Endothelial cell of umbilical vein (primary cell): ENCODE measurements at regions not wholly inside any gene's neighbourhood (a gene's known extent, or its start where the extent isn't known, plus 50 kb on each side); places are given as distances from the start of the nearest gene placed in this dataset.

Experiments used
- BruUV-seq: library from RNA; stranded (reverse); fragments of 400-500 nt; replicated peaks from 2 replicates; lab custom pipeline; 2021; lab: Mats Ljungman, UMichigan
- CTCF ChIA-PET: fragments of 300-600, 350-600 bp; sonication (Branson Sonifier 250); formaldehyde crosslinking; loops from one replicate; lab custom pipeline; 2021; ENCODE audit warnings: antibody characterized with exemption, inconsistent platforms; lab: Charles Lee
- POLR2A ChIA-PET: fragments of 300-600, 350-600 bp; sonication (Branson Sonifier 250); formaldehyde crosslinking; loops from one replicate; lab custom pipeline; 2021; ENCODE audit warnings: antibody characterized with exemption, inconsistent platforms; lab: Charles Lee
- DNase-seq: peaks from one replicate; pipeline ENCODE4 v3.0.0-alpha.2; 2011; ENCODE audit warnings: low read depth, low spot score
- FAIRE-seq: peaks from 2 replicates; lab custom pipeline; 2011; peaks lifted over from hg19 to GRCh38; lab: Jason Lieb, UNC
- H2AFZ ChIP-seq: 2 replicates; pipeline ENCODE4 v1.6.0; 2012; ENCODE audit warnings: low read depth, low read length, control low read depth, inconsistent platforms
- H3K27ac ChIP-seq: 2 replicates; pipeline ENCODE4 v1.5.1; 2011; ENCODE audit warnings: low read depth, mild to moderate bottlenecking, control low read depth, low read length, moderate library complexity; ENCODE audit not compliant: insufficient read depth
- H3K27me3 ChIP-seq, 2 experiments: 2 replicates each; pipeline versions ENCODE4 v1.6.0 to v1.6.1; 2011; ENCODE audit warnings: low read length in 2 of 2, mixed read lengths in 1 of 2; ENCODE audit not compliant: control insufficient read depth in 2 of 2, insufficient read depth in 2 of 2
- H3K36me3 ChIP-seq, 2 experiments: 2 replicates in 1 of 2; 3 replicates in 1 of 2; pipeline ENCODE4 v1.5.1; 2011; ENCODE audit warnings: low read length in 2 of 2, mild to moderate bottlenecking in 1 of 2, moderate library complexity in 1 of 2; ENCODE audit not compliant: control insufficient read depth in 2 of 2, insufficient read depth in 2 of 2; ENCODE audit errors: extremely low read depth in 1 of 2
- H3K4me1 ChIP-seq: 3 replicates; pipeline ENCODE4 v1.5.1; 2011; ENCODE audit warnings: mild to moderate bottlenecking, low read length; ENCODE audit not compliant: control insufficient read depth, insufficient read depth; ENCODE audit errors: extremely low read depth
- H3K4me2 ChIP-seq: 2 replicates; pipeline ENCODE4 v1.6.1; 2011; ENCODE audit warnings: low read length, control low read depth, mixed read lengths; ENCODE audit not compliant: insufficient read depth
- H3K4me3 ChIP-seq, 3 experiments: fragments of 200-600 bp in 1 of 3; sonication (generic), shearing (Covaris generic) in 1 of 3; replicated peaks in 1 of 3; 2 replicates each; pipeline ENCODE4 v1.5.1; 2011 to 2016; ENCODE audit warnings: control low read depth in 3 of 3, low read length in 3 of 3, mild to moderate bottlenecking in 2 of 3, inconsistent platforms in 1 of 3, low read depth in 1 of 3, moderate library complexity in 1 of 3; ENCODE audit not compliant: insufficient read depth in 1 of 3
- H3K79me2 ChIP-seq: 2 replicates; pipeline ENCODE4 v1.6.0; 2012; ENCODE audit warnings: low read length, inconsistent platforms; ENCODE audit not compliant: control insufficient read depth, insufficient read depth
- H3K9ac ChIP-seq: replicated peaks from 2 replicates; pipeline ENCODE3; 2011; ENCODE audit warnings: low read length, control low read depth; ENCODE audit not compliant: insufficient read depth; ENCODE audit errors: extremely low read depth
- H3K9me1 ChIP-seq: replicated peaks from 3 replicates; pipeline ENCODE4 v1.6.0; 2011; ENCODE audit warnings: mild to moderate bottlenecking, low read length; ENCODE audit not compliant: control insufficient read depth, insufficient read depth; ENCODE audit errors: extremely low read depth
- H3K9me3 ChIP-seq: replicated peaks from 2 replicates; pipeline ENCODE4 v1.5.1; 2012; ENCODE audit warnings: low read length, inconsistent platforms; ENCODE audit not compliant: control insufficient read depth, insufficient read depth
- H4K20me1 ChIP-seq: replicated peaks from 2 replicates; pipeline ENCODE3; 2011; ENCODE audit warnings: mild to moderate bottlenecking, low read length; ENCODE audit not compliant: control insufficient read depth, insufficient read depth; ENCODE audit errors: extremely low read depth
- EZH2 ChIP-seq: IDR thresholded peaks from 2 replicates; pipeline ENCODE4 v1.6.1; 2012; ENCODE audit warnings: borderline replicate concordance, low read depth, mild to moderate bottlenecking, moderate library complexity, low read length, inconsistent platforms; ENCODE audit not compliant: severe bottlenecking
- FOS ChIP-seq: IDR thresholded peaks from 2 replicates; pipeline ENCODE4 v1.6.1; 2011; ENCODE audit warnings: mild to moderate bottlenecking, low read length, moderate library complexity, borderline replicate concordance; ENCODE audit not compliant: insufficient read depth
- GATA2 ChIP-seq: IDR thresholded peaks from 2 replicates; pipeline ENCODE4 v1.7.0; 2011; ENCODE audit warnings: low read depth, mild to moderate bottlenecking, moderate library complexity, mixed read lengths, low read length; ENCODE audit not compliant: insufficient read length, insufficient read depth
- JUN ChIP-seq: IDR thresholded peaks from 2 replicates; pipeline ENCODE4 v1.6.1; 2011; ENCODE audit warnings: borderline replicate concordance, low read depth; ENCODE audit not compliant: insufficient read length, insufficient read depth
- MYC ChIP-seq: IDR thresholded peaks from one replicate; pipeline ENCODE4 v1.6.1; 2011; ENCODE audit warnings: mild to moderate bottlenecking, low read depth, low read length
- POLR2A ChIP-seq: IDR thresholded peaks from 2 replicates; pipeline ENCODE4 v1.6.1; 2012; ENCODE audit warnings: low read depth, mild to moderate bottlenecking, control low read depth, low read length
- POLR2AphosphoS5 ChIP-seq: IDR thresholded peaks from 2 replicates; pipeline ENCODE4 v1.6.1; 2012; ENCODE audit warnings: low read depth, mild to moderate bottlenecking, control low read depth, low read length, moderate library complexity; ENCODE audit not compliant: insufficient read depth
- dilution Hi-C: fragments of 300-500 bp; cut with MboI; formaldehyde crosslinking; loops from one replicate; pipeline ENCODE4 v1.15.0; 2019; ENCODE audit warnings: low sequenced_read_pairs; ENCODE audit not compliant: extremely low pct_ligation_motif_present
- intact Hi-C: fragments of 100-400 bp; cut with micrococcal nuclease; formaldehyde crosslinking; loops from one replicate; pipeline ENCODE4 v1.10.0; 2022
- TF ChIP-seq, protein P1 (sequence below): IDR thresholded peaks from 2 replicates; pipeline ENCODE4 v1.6.1; 2011; ENCODE audit not compliant: insufficient read depth, insufficient read length
- TF ChIP-seq, protein P2 (sequence below), 2 donors: IDR thresholded peaks; 1 replicate in 1 of 2; 2 replicates in 1 of 2; pipeline ENCODE4 v1.5.1; 2011; ENCODE audit warnings: low read length in 2 of 2, mild to moderate bottlenecking in 2 of 2, moderate library complexity in 2 of 2, control low read depth in 1 of 2, inconsistent platforms in 1 of 2, low read depth in 1 of 2; ENCODE audit not compliant: insufficient read depth in 1 of 2; ENCODE audit errors: extremely low read depth in 1 of 2

DNA sequence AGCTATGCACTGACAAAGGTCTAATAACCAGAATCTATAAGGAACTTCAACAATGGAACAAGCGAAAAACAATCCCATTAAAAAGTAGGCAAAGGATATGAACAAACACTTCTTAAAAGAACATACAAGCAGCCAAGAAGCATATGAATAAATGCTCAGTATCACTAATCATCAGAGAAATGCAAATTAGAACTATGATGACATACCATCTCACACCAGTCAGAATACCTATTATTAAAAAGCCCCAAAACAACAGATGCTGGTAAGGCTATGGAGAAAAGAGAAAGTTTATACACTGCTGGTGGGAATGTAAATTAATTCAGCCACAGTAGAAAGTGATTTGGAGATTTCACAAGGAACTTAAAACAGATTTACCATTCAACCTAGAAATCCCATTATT lies 211.8 kb downstream of the EDN1 start:
- Histone ChIP-seq H2AFZ (no peak overlapping the region), H3K4me3 (no peak overlapping the region), H3K27ac (no peak overlapping the region), H3K36me3 (no peaks in the 10 kb centered on the region), H3K27me3 (no peaks in the 10 kb centered on the region), H3K79me2 (no peaks in the 10 kb centered on the region), H3K4me1 (no peaks in the 10 kb centered on the region), H3K4me2 (no peak overlapping the region), H4K20me1 (no peaks in the 10 kb centered on the region), H3K9me3 (no peaks in the 10 kb centered on the region), H3K9me1 (no peaks in the 10 kb centered on the region), H3K9ac (no peak overlapping the region)
- FAIRE-seq (no peak), DNase-seq (no peak)
- TF ChIP-seq, protein P1, sequence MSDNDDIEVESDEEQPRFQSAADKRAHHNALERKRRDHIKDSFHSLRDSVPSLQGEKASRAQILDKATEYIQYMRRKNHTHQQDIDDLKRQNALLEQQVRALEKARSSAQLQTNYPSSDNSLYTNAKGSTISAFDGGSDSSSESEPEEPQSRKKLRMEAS, result no peak
- TF ChIP-seq EZH2 (no peak), POLR2A (no peak), JUN (no peak), GATA2 (no peak), POLR2AphosphoS5 (no peak), MYC (no peak), FOS (no peak)
- TF ChIP-seq, protein P2, sequence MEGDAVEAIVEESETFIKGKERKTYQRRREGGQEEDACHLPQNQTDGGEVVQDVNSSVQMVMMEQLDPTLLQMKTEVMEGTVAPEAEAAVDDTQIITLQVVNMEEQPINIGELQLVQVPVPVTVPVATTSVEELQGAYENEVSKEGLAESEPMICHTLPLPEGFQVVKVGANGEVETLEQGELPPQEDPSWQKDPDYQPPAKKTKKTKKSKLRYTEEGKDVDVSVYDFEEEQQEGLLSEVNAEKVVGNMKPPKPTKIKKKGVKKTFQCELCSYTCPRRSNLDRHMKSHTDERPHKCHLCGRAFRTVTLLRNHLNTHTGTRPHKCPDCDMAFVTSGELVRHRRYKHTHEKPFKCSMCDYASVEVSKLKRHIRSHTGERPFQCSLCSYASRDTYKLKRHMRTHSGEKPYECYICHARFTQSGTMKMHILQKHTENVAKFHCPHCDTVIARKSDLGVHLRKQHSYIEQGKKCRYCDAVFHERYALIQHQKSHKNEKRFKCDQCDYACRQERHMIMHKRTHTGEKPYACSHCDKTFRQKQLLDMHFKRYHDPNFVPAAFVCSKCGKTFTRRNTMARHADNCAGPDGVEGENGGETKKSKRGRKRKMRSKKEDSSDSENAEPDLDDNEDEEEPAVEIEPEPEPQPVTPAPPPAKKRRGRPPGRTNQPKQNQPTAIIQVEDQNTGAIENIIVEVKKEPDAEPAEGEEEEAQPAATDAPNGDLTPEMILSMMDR (IDR thresholded peaks at IDR 0.05; ENCODE audit: extremely low read depth in 1 of 2, insufficient read depth in 1 of 2, low read depth in 1 of 2, low read length in 2 of 2), result no peak
- intact Hi-C loops, result no loop called here
- dilution Hi-C loops, result no loop called here
- CTCF ChIA-PET, result interaction anchor here (1.6 to 4.0 kb wide), 2 partner anchors 12 to 19 kb away, joined by 4 to 30 read pairs; no protein-coding TSS in a partner anchor
- POLR2A ChIA-PET, result no interaction called here
- BruUV-seq, result no TSS peak
